ENCODE measurements at regions not wholly inside any gene's neighbourhood (a gene's known extent, or its start where the extent isn't known, plus 50 kb on each side); places are given as distances from the start of the nearest gene placed in this dataset.

GRCh38 chr10:7069706-7070105 is 341.1 kb downstream of the SFMBT2 start:
- TF ChIP-seq, protein P1, sequence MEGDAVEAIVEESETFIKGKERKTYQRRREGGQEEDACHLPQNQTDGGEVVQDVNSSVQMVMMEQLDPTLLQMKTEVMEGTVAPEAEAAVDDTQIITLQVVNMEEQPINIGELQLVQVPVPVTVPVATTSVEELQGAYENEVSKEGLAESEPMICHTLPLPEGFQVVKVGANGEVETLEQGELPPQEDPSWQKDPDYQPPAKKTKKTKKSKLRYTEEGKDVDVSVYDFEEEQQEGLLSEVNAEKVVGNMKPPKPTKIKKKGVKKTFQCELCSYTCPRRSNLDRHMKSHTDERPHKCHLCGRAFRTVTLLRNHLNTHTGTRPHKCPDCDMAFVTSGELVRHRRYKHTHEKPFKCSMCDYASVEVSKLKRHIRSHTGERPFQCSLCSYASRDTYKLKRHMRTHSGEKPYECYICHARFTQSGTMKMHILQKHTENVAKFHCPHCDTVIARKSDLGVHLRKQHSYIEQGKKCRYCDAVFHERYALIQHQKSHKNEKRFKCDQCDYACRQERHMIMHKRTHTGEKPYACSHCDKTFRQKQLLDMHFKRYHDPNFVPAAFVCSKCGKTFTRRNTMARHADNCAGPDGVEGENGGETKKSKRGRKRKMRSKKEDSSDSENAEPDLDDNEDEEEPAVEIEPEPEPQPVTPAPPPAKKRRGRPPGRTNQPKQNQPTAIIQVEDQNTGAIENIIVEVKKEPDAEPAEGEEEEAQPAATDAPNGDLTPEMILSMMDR (IDR thresholded peaks at IDR 0.05), result no peak
- no peak for TF ChIP-seq POLR2A (IDR thresholded peaks at IDR 0.05)
